Frontal cortex (tissue), 3 donors: ENCODE measurements at regions not wholly inside any gene's neighbourhood (a gene's known extent, or its start where the extent isn't known, plus 50 kb on each side); places are given as distances from the start of the nearest gene placed in this dataset.

Source experiments
- DNase-seq, 2 donors: peaks; one replicate each; pipeline ENCODE4 v3.0.0; 2012; ENCODE audit warnings: low spot score in 2 of 2
- FAIRE-seq: peaks from 2 replicates; lab custom pipeline; 2012; peaks lifted over from hg19 to GRCh38; lab: Jason Lieb, UNC
- donor health status: control.
- donor health status: control.
- donor health status: control.

- FAIRE-seq: no peak
These were observed 238.6 kb downstream of the FOXD2 start for GRCh38 chr1:47676311-47677054.

GRCh38 chr1:47677241-47677940 is 239.5 kb downstream of the FOXD2 start:
- DNase-seq (no peak), FAIRE-seq (no peak)

More at GRCh38 chr1:47676311-47677054, 238.6 kb downstream of the FOXD2 start:
- no peak for DNase-seq

GRCh38 chr1:47678464-47678980 is 240.7 kb downstream of the FOXD2 start:
- FAIRE-seq: no peak

GRCh38 chr1:47679301-47679791 is 241.5 kb downstream of the FOXD2 start:
- DNase-seq (peak in 1 of 2 donors; percentile 30), FAIRE-seq (no peak)

More at GRCh38 chr1:47678464-47678980, 240.7 kb downstream of the FOXD2 start:
- DNase-seq: no peak

GRCh38 chr1:47679826-47680225 is 242.0 kb downstream of the FOXD2 start:
- no peak for DNase-seq
- FAIRE-seq: no peak

- no peak for FAIRE-seq
These were observed 243.1 kb downstream of the FOXD2 start for GRCh38 chr1:47680815-47681475.

GRCh38 chr1:47681735-47682134 is 243.9 kb downstream of the FOXD2 start:
- DNase-seq (no peak), FAIRE-seq (no peak)

More at GRCh38 chr1:47680815-47681475, 243.1 kb downstream of the FOXD2 start:
- DNase-seq: no peak

GRCh38 chr1:47682198-47682597 is 244.4 kb downstream of the FOXD2 start:
- no peak for DNase-seq
- no peak for FAIRE-seq

GRCh38 chr1:47682786-47683350 is 245.0 kb downstream of the FOXD2 start:
- FAIRE-seq: no peak
- no peak for DNase-seq

- DNase-seq (no peak), FAIRE-seq (no peak)
These were observed 245.6 kb downstream of the FOXD2 start for GRCh38 chr1:47683401-47683800.

- FAIRE-seq: no peak
- DNase-seq: no peak
These were observed 246.7 kb downstream of the FOXD2 start for GRCh38 chr1:47684518-47684917.

GRCh38 chr1:47684964-47685762 is 247.3 kb downstream of the FOXD2 start:
- DNase-seq: no peak
- FAIRE-seq: no peak

GRCh38 chr1:47685763-47686066 is 247.9 kb downstream of the FOXD2 start:
- no peak for FAIRE-seq

GRCh38 chr1:47686731-47687630 is 249.1 kb downstream of the FOXD2 start:
- DNase-seq: no peak
- no peak for FAIRE-seq

More at GRCh38 chr1:47685763-47686066, 247.9 kb downstream of the FOXD2 start:
- DNase-seq: no peak

- no peak for DNase-seq
- FAIRE-seq: no peak
These were observed 250.0 kb downstream of the FOXD2 start for GRCh38 chr1:47687631-47688460.

GRCh38 chr1:47688461-47689296 is 250.8 kb downstream of the FOXD2 start:
- FAIRE-seq (no peak), DNase-seq (no peak)

GRCh38 chr1:47689894-47690293 is 252.1 kb downstream of the FOXD2 start:
- FAIRE-seq: no peak
- no peak for DNase-seq
